Vagina (tissue), 2 donors: ENCODE measurements at regions not wholly inside any gene's neighbourhood (a gene's known extent, or its start where the extent isn't known, plus 50 kb on each side); places are given as distances from the start of the nearest gene placed in this dataset.

ENCODE experiments used
- DNase-seq, 2 donors: peaks; one replicate each; pipeline ENCODE4 v3.0.0-alpha.2; 2017; ENCODE audit errors: extremely low spot score in 2 of 2
- H3K27ac ChIP-seq: fragments of 200-600 bp; sonication (generic); one replicate; pipeline ENCODE4 v1.5.1; 2019
- H3K27me3 ChIP-seq: fragments of 200-600 bp; sonication (generic); one replicate; pipeline ENCODE4 v1.5.1; 2019
- H3K36me3 ChIP-seq, 2 donors: fragments of 200-600 bp; sonication (generic); one replicate each; pipeline ENCODE4 v1.5.1; 2017 to 2019
- H3K4me1 ChIP-seq: fragments of 200-600 bp; sonication (generic); one replicate; pipeline ENCODE4 v1.5.1; 2019
- H3K4me3 ChIP-seq, 2 donors: fragments of 200-600 bp; sonication (generic); 1 replicate in 1 of 2; 2 replicates in 1 of 2; pipeline ENCODE4 v1.5.1; 2016 to 2019
- H3K9me3 ChIP-seq: fragments of 200-600 bp; sonication (generic); one replicate; pipeline ENCODE4 v1.5.1; 2019
- CTCF ChIP-seq, 3 experiments: fragments of 450-650 bp in 2 of 3; fragments of 200-600 bp in 1 of 3; sonication (generic) in 1 of 3; IDR thresholded peaks; one replicate each; pipeline ENCODE4 v1.5.1; 2017 to 2019; ENCODE audit warnings: antibody characterized with exemption in 3 of 3, mild to moderate bottlenecking in 2 of 3, moderate library complexity in 2 of 3
- POLR2A ChIP-seq, 2 donors: fragments of 450-650 bp; IDR thresholded peaks; one replicate each; pipeline ENCODE4 v1.6.1; 2017; ENCODE audit warnings: antibody characterized with exemption in 2 of 2, mild to moderate bottlenecking in 2 of 2, moderate library complexity in 2 of 2
- POLR2AphosphoS5 ChIP-seq, 2 donors: sonication (generic); formaldehyde crosslinking; IDR thresholded peaks; one replicate each; pipeline ENCODE4 v1.9.0; 2017; ENCODE audit warnings: antibody characterized with exemption in 2 of 2, mild to moderate bottlenecking in 2 of 2, low read depth in 1 of 2; ENCODE audit not compliant: insufficient read depth in 1 of 2
- intact Hi-C: fragments of 100-400 bp; cut with DNase I; formaldehyde crosslinking; loops from one replicate; pipeline ENCODE4 v1.15.1; 2023

DNA sequence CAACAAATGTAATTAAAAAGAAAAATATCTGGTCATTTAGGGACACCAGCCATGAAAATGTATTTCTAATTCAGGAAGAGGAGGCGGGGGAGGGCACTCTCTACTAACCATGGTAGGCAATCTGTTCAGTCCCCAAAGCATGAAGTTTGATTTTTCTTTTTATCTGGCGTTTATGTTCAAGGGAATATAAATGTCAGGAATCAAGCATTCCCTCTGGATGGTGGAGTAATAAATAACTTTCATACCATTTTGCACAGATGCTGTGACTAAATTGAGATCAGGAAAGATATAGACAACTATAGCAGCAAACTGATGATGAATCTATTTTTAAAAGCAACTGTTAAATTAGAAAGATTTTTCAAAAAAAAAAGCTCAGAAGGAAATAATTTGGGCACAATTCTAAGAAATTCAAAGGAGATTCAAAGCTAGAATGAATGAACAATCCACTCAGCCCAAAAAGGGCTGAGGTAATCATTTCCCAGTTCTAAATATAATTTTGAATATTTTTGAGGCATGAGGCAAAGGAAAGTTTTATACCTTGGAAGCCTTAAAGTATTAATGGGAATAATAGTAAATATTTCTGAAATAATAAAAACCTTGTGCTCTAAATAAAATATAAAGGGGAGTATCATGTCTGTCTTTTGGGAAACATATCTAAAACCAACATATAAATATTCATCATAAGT is 146.4 kb upstream of the POU2AF2 start:
- no peak for TF ChIP-seq CTCF (IDR thresholded peaks at IDR 0.05)
- no peak for TF ChIP-seq POLR2AphosphoS5 (IDR thresholded peaks at IDR 0.05; ENCODE audit: insufficient read depth in 1 of 2, low read depth in 1 of 2)
- TF ChIP-seq POLR2A (IDR thresholded peaks at IDR 0.05) = no peak
- no peak overlapping the region for H3K27ac ChIP-seq
- H3K36me3 ChIP-seq = no peaks in the 10 kb centered on the region
- DNase-seq = no peak
- no peaks in the 10 kb centered on the region for H3K4me1 ChIP-seq
- intact Hi-C loops = no loop called here
- no peaks in the 10 kb centered on the region for H3K27me3 ChIP-seq
- H3K9me3 ChIP-seq = no peaks in the 10 kb centered on the region
- H3K4me3 ChIP-seq = no peak overlapping the region

GRCh38 chr11:111098091-111098490 is 147.4 kb upstream of the POU2AF2 start:
- no peak for TF ChIP-seq POLR2AphosphoS5 (IDR thresholded peaks at IDR 0.05; ENCODE audit: insufficient read depth in 1 of 2, low read depth in 1 of 2)
- no peak for TF ChIP-seq POLR2A (IDR thresholded peaks at IDR 0.05)
- TF ChIP-seq CTCF (IDR thresholded peaks at IDR 0.05) = no peak

GRCh38 chr11:111097191-111097590 is 148.3 kb upstream of the POU2AF2 start:
- TF ChIP-seq CTCF (IDR thresholded peaks at IDR 0.05) (no peak), POLR2AphosphoS5 (IDR thresholded peaks at IDR 0.05; ENCODE audit: insufficient read depth in 1 of 2, low read depth in 1 of 2) (no peak), POLR2A (IDR thresholded peaks at IDR 0.05) (no peak)
- no peaks in the 10 kb centered on the region for H3K9me3 ChIP-seq
- no peak overlapping the region for H3K27ac ChIP-seq
- no peaks in the 10 kb centered on the region for H3K36me3 ChIP-seq
- no peak for DNase-seq
- intact Hi-C loops = no loop called here
- H3K27me3 ChIP-seq = no peaks in the 10 kb centered on the region
- no peaks in the 10 kb centered on the region for H3K4me1 ChIP-seq
- H3K4me3 ChIP-seq = peak overlapping the region in 1 of 2 donors; percentile 5

More at GRCh38 chr11:111098091-111098490, 147.4 kb upstream of the POU2AF2 start:
- Histone ChIP-seq H3K4me1 (no peaks in the 10 kb centered on the region), H3K9me3 (no peaks in the 10 kb centered on the region), H3K27ac (no peak overlapping the region), H3K27me3 (no peaks in the 10 kb centered on the region), H3K36me3 (no peaks in the 10 kb centered on the region), H3K4me3 (no peak overlapping the region)
- no peak for DNase-seq
- intact Hi-C loops = no loop called here

DNA sequence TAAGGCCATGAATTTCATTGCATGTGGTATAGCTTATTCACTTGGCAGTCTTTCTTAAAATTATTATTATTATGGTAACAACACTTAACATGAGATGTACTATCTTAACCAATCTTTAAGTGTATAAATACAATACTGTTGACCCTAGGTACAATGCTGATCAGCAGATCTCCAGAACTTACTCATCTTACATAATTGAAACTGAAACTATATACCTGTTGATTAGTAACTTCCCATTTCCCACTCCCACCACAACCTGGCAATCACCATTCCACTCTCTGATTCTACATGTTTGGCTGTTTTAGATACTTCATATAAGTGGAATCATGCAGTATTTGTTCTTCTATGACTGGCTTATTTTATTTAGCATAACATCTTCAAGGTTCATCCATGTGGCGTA is 150.2 kb upstream of the POU2AF2 start:
- no peaks in the 10 kb centered on the region for H3K36me3 ChIP-seq
- no peaks in the 10 kb centered on the region for H3K9me3 ChIP-seq
- no peak for DNase-seq
- no peaks in the 10 kb centered on the region for H3K27me3 ChIP-seq
- H3K4me3 ChIP-seq = no peak overlapping the region
- H3K4me1 ChIP-seq = no peaks in the 10 kb centered on the region
- intact Hi-C loops = no loop called here
- H3K27ac ChIP-seq = no peak overlapping the region
- no peak for TF ChIP-seq POLR2AphosphoS5 (IDR thresholded peaks at IDR 0.05; ENCODE audit: insufficient read depth in 1 of 2, low read depth in 1 of 2)
- no peak for TF ChIP-seq CTCF (IDR thresholded peaks at IDR 0.05)
- TF ChIP-seq POLR2A (IDR thresholded peaks at IDR 0.05) = no peak

DNA sequence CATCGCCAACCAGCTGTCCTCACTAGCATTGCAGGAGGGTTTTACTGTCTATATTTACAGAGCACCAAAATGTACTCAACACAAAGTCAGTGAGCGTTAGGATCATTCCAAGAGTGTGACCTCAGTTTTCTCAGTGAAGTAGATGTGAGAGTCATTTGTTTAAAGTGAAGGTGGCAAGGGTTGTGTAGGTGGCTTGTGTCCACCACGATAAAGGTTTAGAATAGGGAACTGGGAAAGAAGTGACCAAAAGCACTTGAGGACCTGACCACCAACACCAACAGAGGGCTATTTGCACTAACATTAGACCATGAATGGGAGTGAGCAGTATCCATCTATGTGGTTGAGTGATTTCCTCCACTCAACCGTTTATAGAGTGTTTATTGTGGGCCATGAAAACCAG is 152.5 kb upstream of the POU2AF2 start:
- DNase-seq = no peak
- intact Hi-C loops = no loop called here
- TF ChIP-seq POLR2AphosphoS5 (IDR thresholded peaks at IDR 0.05; ENCODE audit: insufficient read depth in 1 of 2, low read depth in 1 of 2) = no peak
- no peak for TF ChIP-seq CTCF (IDR thresholded peaks at IDR 0.05)
- no peak for TF ChIP-seq POLR2A (IDR thresholded peaks at IDR 0.05)

More for the DNA sequence above, 152.5 kb upstream of the POU2AF2 start:
- H3K36me3 ChIP-seq = no peaks in the 10 kb centered on the region
- H3K4me3 ChIP-seq = no peak overlapping the region
- H3K27me3 ChIP-seq = no peaks in the 10 kb centered on the region
- no peaks in the 10 kb centered on the region for H3K9me3 ChIP-seq
- no peak overlapping the region for H3K27ac ChIP-seq
- H3K4me1 ChIP-seq = no peaks in the 10 kb centered on the region
